Adrenal gland (tissue), 5 donors: ENCODE measurements at regions not wholly inside any gene's neighbourhood (a gene's known extent, or its start where the extent isn't known, plus 50 kb on each side); places are given as distances from the start of the nearest gene placed in this dataset.

ENCODE experiments used
- CTCF ChIP-seq, 6 experiments: fragments of 450-650 bp in 4 of 6; fragments of 200-600 bp in 2 of 6; sonication (generic) in 1 of 6; IDR thresholded peaks; 1 replicate in 5 of 6; 2 replicates in 1 of 6; pipeline versions ENCODE4 v1.5.1 to v1.8.0; 2016 to 2021; ENCODE audit warnings: antibody characterized with exemption in 6 of 6, mild to moderate bottlenecking in 2 of 6, moderate library complexity in 1 of 6
- POLR2A ChIP-seq, 2 donors: fragments of 450-650 bp; IDR thresholded peaks; one replicate each; pipeline ENCODE4 v1.6.1; 2017; ENCODE audit warnings: antibody characterized with exemption in 2 of 2, mild to moderate bottlenecking in 2 of 2, moderate library complexity in 1 of 2
- donor health status: DM: no; HTN: no; CAD: no.

DNA sequence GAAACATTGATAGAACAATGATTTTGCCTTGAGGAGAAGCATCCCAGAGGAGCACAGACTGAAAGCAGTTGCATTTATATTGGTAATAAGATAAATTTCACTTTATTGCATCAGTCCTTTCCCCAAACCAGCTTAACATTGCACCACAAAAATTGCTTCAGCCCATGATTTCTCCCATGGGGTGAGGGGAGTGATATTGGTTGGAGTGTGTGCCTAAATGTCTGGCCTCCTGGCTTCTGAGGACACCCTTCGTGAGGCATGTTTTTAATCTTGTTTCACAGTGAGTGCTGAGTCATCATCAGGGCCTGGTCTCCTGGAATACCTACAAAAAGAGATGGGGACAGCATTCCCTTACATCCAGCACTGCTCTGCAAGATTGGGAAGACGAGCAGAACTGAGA is 487.9 kb downstream of the C4orf33 start:
- no peak for TF ChIP-seq CTCF (IDR thresholded peaks at IDR 0.05)
- TF ChIP-seq POLR2A (IDR thresholded peaks at IDR 0.05): no peak
